Mesenchymal stem cell (in vitro differentiated cells and primary cell): ENCODE measurements at regions not wholly inside any gene's neighbourhood (a gene's known extent, or its start where the extent isn't known, plus 50 kb on each side); places are given as distances from the start of the nearest gene placed in this dataset.
A peak's percentile ranks its signal among the peaks of the same experiment; 100 is the strongest.

Experiments
- DNase-seq: peaks from one replicate; pipeline ENCODE4 v3.0.0-alpha.2; 2013
- H2AFZ ChIP-seq: one replicate; pipeline ENCODE4 v1.6.1; 2013; ENCODE audit warnings: low read depth, mild to moderate bottlenecking, control low read depth, inconsistent platforms, low read length, moderate library complexity
- H2AK5ac ChIP-seq: 2 replicates; pipeline ENCODE4 v1.6.1; 2013; ENCODE audit warnings: low read length, moderate library complexity, mild to moderate bottlenecking, inconsistent platforms; ENCODE audit not compliant: severe bottlenecking
- H2BK120ac ChIP-seq: one replicate; pipeline ENCODE4 v1.6.1; 2013; ENCODE audit warnings: low read depth, mild to moderate bottlenecking, inconsistent platforms, low read length, moderate library complexity
- H2BK12ac ChIP-seq, 2 experiments: one replicate each; pipeline ENCODE4 v1.6.1; 2013; ENCODE audit warnings: inconsistent platforms in 2 of 2, low read length in 2 of 2, mild to moderate bottlenecking in 2 of 2, moderate library complexity in 2 of 2, control low read depth in 1 of 2
- H2BK15ac ChIP-seq: one replicate; pipeline ENCODE4 v1.6.1; 2013; ENCODE audit warnings: mild to moderate bottlenecking, low read depth, inconsistent platforms; ENCODE audit not compliant: poor library complexity, severe bottlenecking
- H2BK5ac ChIP-seq: 2 replicates; pipeline ENCODE4 v1.6.1; 2013; ENCODE audit warnings: low read depth, mild to moderate bottlenecking, low read length, control low read depth, inconsistent platforms; ENCODE audit not compliant: poor library complexity, severe bottlenecking
- H3K14ac ChIP-seq, 2 experiments: one replicate each; pipeline ENCODE4 v1.6.1; 2013; ENCODE audit warnings: inconsistent platforms in 2 of 2, low read length in 2 of 2, control low read depth in 1 of 2, mild to moderate bottlenecking in 1 of 2, moderate library complexity in 1 of 2
- H3K18ac ChIP-seq, 2 experiments: one replicate each; pipeline ENCODE4 v1.6.1; 2013; ENCODE audit warnings: inconsistent platforms in 2 of 2, low read length in 2 of 2, control low read depth in 1 of 2, low read depth in 1 of 2, mild to moderate bottlenecking in 1 of 2
- H3K23ac ChIP-seq, 2 experiments: one replicate each; pipeline ENCODE4 v1.6.1; 2013; ENCODE audit warnings: inconsistent platforms in 2 of 2, low read length in 2 of 2, mild to moderate bottlenecking in 2 of 2, moderate library complexity in 2 of 2, control low read depth in 1 of 2
- H3K27ac ChIP-seq: 2 replicates; pipeline ENCODE4 v1.5.1; 2013; ENCODE audit warnings: mild to moderate bottlenecking, moderate library complexity, low read length, control low read depth, inconsistent platforms; ENCODE audit not compliant: poor library complexity, severe bottlenecking
- H3K27me3 ChIP-seq, 2 experiments: 2 replicates each; pipeline versions ENCODE4 v1.6.1 to v1.7.0; 2013; ENCODE audit warnings: low read length in 2 of 2, mild to moderate bottlenecking in 2 of 2, moderate library complexity in 2 of 2, control low read depth in 1 of 2, inconsistent platforms in 1 of 2; ENCODE audit not compliant: control insufficient read depth in 1 of 2, insufficient read depth in 1 of 2
- H3K36me3 ChIP-seq, 2 experiments: 2 replicates each; pipeline versions ENCODE4 v1.6.1 to v1.7.0; 2013; ENCODE audit warnings: low read length in 2 of 2, control low read depth in 1 of 2, inconsistent platforms in 1 of 2, low read depth in 1 of 2, mild to moderate bottlenecking in 1 of 2; ENCODE audit not compliant: insufficient read depth in 2 of 2, control insufficient read depth in 1 of 2
- H3K4ac ChIP-seq, 2 experiments: one replicate each; pipeline ENCODE4 v1.6.1; 2013; ENCODE audit warnings: inconsistent platforms in 2 of 2, low read length in 2 of 2, mild to moderate bottlenecking in 2 of 2, moderate library complexity in 2 of 2, control low read depth in 1 of 2, low read depth in 1 of 2
- H3K4me1 ChIP-seq: 2 replicates; pipeline ENCODE4 v1.6.1; 2013; ENCODE audit warnings: low read depth, low read length, control low read depth; ENCODE audit not compliant: control insufficient read depth, insufficient read depth
- H3K4me2 ChIP-seq: 2 replicates; pipeline ENCODE4 v1.6.1; 2013; ENCODE audit warnings: low read length, mild to moderate bottlenecking, inconsistent platforms; ENCODE audit not compliant: poor library complexity, severe bottlenecking
- H3K4me3 ChIP-seq, 2 experiments: 2 replicates each; pipeline versions ENCODE4 v1.5.1 to v1.7.0; 2013; ENCODE audit warnings: low read length in 2 of 2, mild to moderate bottlenecking in 2 of 2, control low read depth in 1 of 2, low read depth in 1 of 2; ENCODE audit not compliant: insufficient read depth in 1 of 2
- H3K79me1 ChIP-seq: replicated peaks from 2 replicates; pipeline ENCODE4 v1.6.1; 2013; ENCODE audit warnings: mild to moderate bottlenecking, control low read depth, low read length, inconsistent platforms; ENCODE audit not compliant: poor library complexity, severe bottlenecking
- H3K9ac ChIP-seq: 2 replicates; pipeline ENCODE4 v1.7.0; 2013; ENCODE audit warnings: mild to moderate bottlenecking, low read length, moderate library complexity
- H3K9me3 ChIP-seq: 2 replicates; pipeline ENCODE4 v1.7.0; 2013; ENCODE audit warnings: mild to moderate bottlenecking, low read length; ENCODE audit not compliant: control insufficient read depth
- H4K8ac ChIP-seq: one replicate; pipeline ENCODE4 v1.6.1; 2013; ENCODE audit warnings: inconsistent platforms, mild to moderate bottlenecking, low read length, moderate library complexity
- H4K91ac ChIP-seq: one replicate; pipeline ENCODE4 v1.6.1; 2013; ENCODE audit warnings: mild to moderate bottlenecking, low read length, inconsistent platforms
- WGBS: methylation state at CpG from one replicate; pipeline ENCODE4 v1.1.7; 2013; ENCODE audit warnings: mixed read lengths; 5-methylcytosine and 5-hydroxymethylcytosine counted together

DNA sequence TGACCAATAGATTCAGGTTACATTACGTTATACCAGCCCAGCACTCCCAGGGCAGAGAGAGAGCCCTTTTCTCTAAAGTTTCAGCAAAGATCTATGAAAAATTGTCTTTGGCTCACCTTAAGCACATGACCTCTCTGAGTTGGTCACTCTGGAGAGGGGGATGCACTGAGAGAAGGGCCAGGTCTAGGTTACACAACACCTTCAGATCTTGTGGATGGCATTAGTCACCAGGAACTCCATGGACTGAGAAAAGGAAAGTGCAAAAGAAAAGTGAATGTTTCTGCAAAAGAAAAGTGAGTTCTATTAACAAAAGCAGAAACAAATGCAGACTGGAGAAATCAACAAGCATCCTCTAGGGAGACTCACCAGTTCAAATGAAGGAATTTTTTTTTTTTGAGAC is 253.3 kb upstream of the SALL1 start:
- H3K4me1 ChIP-seq, result peaks cover 5% of the 10 kb centered on the region
- H2AFZ ChIP-seq, result no peak overlapping the region
- WGBS, result 83% methylated on average over 1 of the region's 1 CpG

DNA sequence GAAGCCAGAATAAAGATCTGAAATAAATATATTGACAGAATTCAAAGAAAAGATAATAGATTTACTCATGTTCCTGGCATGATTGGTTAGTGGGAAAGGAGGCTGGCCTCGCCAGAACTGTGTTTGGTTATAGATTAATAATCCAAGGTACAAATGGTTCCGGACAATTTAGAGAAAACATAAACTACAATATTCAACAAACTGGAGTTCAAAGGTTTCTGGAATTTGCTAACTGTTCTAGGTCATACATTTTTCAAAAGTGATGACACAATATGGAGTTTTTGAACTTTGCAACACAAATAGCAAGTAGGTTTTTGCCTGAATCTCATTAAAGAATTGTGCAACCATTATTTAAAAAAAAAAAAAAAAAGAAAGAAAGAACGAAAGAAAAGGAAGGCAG is 251.7 kb upstream of the SALL1 start:
- peaks cover 5% of the 10 kb centered on the region for H3K9me3 ChIP-seq
- no peak overlapping the region for H3K4ac ChIP-seq
- H3K9ac ChIP-seq, result no peak overlapping the region
- no peak overlapping the region for H2BK5ac ChIP-seq
- H3K14ac ChIP-seq, result no peak overlapping the region
- no peak overlapping the region for H2BK15ac ChIP-seq
- H3K4me3 ChIP-seq, result no peak overlapping the region
- H2AFZ ChIP-seq, result no peak overlapping the region
- no peak overlapping the region for H3K18ac ChIP-seq
- no peak overlapping the region for H3K23ac ChIP-seq
- no peak overlapping the region for H4K91ac ChIP-seq
- no peaks in the 10 kb centered on the region for H3K36me3 ChIP-seq
- H3K27ac ChIP-seq, result no peak overlapping the region
- H2BK12ac ChIP-seq, result no peak overlapping the region
- H3K27me3 ChIP-seq, result no peaks in the 10 kb centered on the region
- DNase-seq, result no peak
- H4K8ac ChIP-seq, result no peak overlapping the region
- H3K79me1 ChIP-seq, result no peaks in the 10 kb centered on the region
- H3K4me1 ChIP-seq, result peaks cover 2% of the 10 kb centered on the region
- H2AK5ac ChIP-seq, result no peak overlapping the region
- H2BK120ac ChIP-seq, result no peak overlapping the region
- H3K4me2 ChIP-seq, result no peak overlapping the region
- 100% methylated on average over 1 of the region's 3 CpGs for WGBS

More for the DNA sequence above, 253.3 kb upstream of the SALL1 start:
- H3K4ac ChIP-seq, result no peak overlapping the region
- H3K27me3 ChIP-seq, result no peaks in the 10 kb centered on the region
- no peak overlapping the region for H2BK5ac ChIP-seq
- H4K91ac ChIP-seq, result no peak overlapping the region
- H3K79me1 ChIP-seq, result no peaks in the 10 kb centered on the region
- no peak overlapping the region for H2BK120ac ChIP-seq
- H3K4me2 ChIP-seq, result no peak overlapping the region
- H2AK5ac ChIP-seq, result no peak overlapping the region
- peak; percentile 22 for DNase-seq
- H2BK15ac ChIP-seq, result no peak overlapping the region
- no peak overlapping the region for H3K18ac ChIP-seq
- no peak overlapping the region for H3K14ac ChIP-seq
- H2BK12ac ChIP-seq, result no peak overlapping the region
- H3K36me3 ChIP-seq, result no peaks in the 10 kb centered on the region
- no peak overlapping the region for H4K8ac ChIP-seq
- H3K4me3 ChIP-seq, result no peak overlapping the region
- no peak overlapping the region for H3K23ac ChIP-seq
- no peak overlapping the region for H3K9ac ChIP-seq
- H3K9me3 ChIP-seq, result peaks cover 5% of the 10 kb centered on the region
- H3K27ac ChIP-seq, result no peak overlapping the region

DNA sequence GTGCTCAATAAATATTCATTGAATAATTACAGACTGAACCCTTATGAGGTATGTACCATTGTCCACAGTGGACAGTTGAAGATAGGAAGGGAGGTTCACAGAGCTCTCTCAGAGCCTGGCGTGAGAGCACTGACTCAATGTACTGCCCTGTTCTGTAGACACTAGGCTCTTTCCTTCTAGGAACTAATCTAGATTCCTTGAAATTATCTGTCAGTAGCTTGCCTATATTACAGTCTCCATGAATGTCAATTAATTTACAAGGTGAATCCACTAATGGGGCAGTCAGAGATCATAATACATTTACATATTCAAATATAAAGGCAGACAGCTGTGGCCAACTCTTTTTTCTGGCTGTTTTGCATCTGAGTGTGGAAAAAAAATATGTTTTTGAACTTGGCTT is 251.2 kb upstream of the SALL1 start:
- Histone ChIP-seq H2AFZ (no peak overlapping the region), H3K9me3 (peaks cover 5% of the 10 kb centered on the region), H3K4me1 (peaks cover 2% of the 10 kb centered on the region), H3K4me2 (no peak overlapping the region), H3K4me3 (no peak overlapping the region), H3K27ac (no peak overlapping the region), H3K18ac (no peak overlapping the region), H3K14ac (no peak overlapping the region), H2BK5ac (no peak overlapping the region), H3K79me1 (no peaks in the 10 kb centered on the region), H3K9ac (no peak overlapping the region), H3K36me3 (no peaks in the 10 kb centered on the region), H2BK12ac (no peak overlapping the region), H4K91ac (no peak overlapping the region), H3K23ac (no peak overlapping the region), H2BK15ac (no peak overlapping the region), H4K8ac (no peak overlapping the region), H2AK5ac (no peak overlapping the region), H3K4ac (no peak overlapping the region), H2BK120ac (no peak overlapping the region), H3K27me3 (no peaks in the 10 kb centered on the region)
- no peak for DNase-seq
- WGBS, result 100% methylated on average over 1 of the region's 1 CpG

DNA sequence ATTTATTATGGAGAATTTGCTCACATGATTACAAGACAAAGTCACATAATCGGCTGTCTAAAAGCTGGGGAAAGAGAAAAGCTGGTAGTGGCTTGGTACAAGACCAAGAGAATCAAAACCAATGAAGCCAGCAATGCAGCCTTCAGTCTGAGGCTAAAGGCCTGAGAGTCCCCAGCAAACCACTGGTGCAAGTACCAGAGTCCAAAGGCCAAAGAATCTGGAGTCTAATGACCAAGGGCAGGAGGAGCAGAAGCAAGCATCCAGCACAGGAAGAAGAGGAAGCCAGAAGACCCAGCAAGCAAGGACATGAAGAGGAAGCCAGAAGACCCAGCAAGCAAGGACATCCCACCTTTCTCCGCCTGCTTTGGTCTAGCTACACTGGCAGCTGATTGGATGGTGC is 250.6 kb upstream of the SALL1 start:
- Histone ChIP-seq H2BK5ac (no peak overlapping the region), H3K23ac (no peak overlapping the region), H3K18ac (no peak overlapping the region), H4K8ac (no peak overlapping the region), H3K4me1 (no peaks in the 10 kb centered on the region), H2AK5ac (no peak overlapping the region), H3K4ac (no peak overlapping the region), H3K79me1 (no peaks in the 10 kb centered on the region), H3K36me3 (no peaks in the 10 kb centered on the region), H3K9ac (no peak overlapping the region), H2BK120ac (no peak overlapping the region), H2AFZ (no peak overlapping the region), H3K27ac (no peak overlapping the region), H3K14ac (no peak overlapping the region), H4K91ac (no peak overlapping the region), H2BK15ac (no peak overlapping the region), H2BK12ac (no peak overlapping the region), H3K4me3 (no peak overlapping the region), H3K4me2 (no peak overlapping the region), H3K27me3 (no peaks in the 10 kb centered on the region), H3K9me3 (peaks cover 5% of the 10 kb centered on the region)
- WGBS, result 99% methylated on average over 2 of the region's 2 CpGs
- DNase-seq, result no peak
